ENCODE measurements at regions not wholly inside any gene's neighbourhood (a gene's known extent, or its start where the extent isn't known, plus 50 kb on each side); places are given as distances from the start of the nearest gene placed in this dataset.

DNA sequence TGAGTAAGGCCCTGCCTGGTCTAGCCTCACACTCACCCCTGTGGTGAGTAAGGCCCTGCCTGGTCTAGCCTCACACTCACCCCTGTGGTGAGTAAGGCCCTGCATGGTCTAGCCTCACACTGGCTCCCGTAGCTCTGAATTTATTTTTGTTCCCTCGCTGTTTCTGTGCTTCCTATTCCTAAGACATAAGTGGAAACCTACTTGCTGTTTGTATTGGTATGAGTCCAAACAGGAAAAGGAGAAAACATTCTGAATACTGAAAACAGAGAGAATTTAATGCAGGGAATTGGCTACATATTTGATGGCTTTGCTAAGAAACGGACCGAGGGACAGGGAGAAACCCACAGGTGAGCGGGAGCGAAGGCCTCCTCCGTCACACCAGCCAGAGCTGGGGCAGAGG lies 267.8 kb downstream of the FOXL1 start (continued):
- TF ChIP-seq, protein P1, sequence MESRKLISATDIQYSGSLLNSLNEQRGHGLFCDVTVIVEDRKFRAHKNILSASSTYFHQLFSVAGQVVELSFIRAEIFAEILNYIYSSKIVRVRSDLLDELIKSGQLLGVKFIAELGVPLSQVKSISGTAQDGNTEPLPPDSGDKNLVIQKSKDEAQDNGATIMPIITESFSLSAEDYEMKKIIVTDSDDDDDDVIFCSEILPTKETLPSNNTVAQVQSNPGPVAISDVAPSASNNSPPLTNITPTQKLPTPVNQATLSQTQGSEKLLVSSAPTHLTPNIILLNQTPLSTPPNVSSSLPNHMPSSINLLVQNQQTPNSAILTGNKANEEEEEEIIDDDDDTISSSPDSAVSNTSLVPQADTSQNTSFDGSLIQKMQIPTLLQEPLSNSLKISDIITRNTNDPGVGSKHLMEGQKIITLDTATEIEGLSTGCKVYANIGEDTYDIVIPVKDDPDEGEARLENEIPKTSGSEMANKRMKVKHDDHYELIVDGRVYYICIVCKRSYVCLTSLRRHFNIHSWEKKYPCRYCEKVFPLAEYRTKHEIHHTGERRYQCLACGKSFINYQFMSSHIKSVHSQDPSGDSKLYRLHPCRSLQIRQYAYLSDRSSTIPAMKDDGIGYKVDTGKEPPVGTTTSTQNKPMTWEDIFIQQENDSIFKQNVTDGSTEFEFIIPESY (IDR thresholded peaks at IDR 0.05): no peak
- TF ChIP-seq SP1 (IDR thresholded peaks at IDR 0.05): no peak
- no peak for TF ChIP-seq NR2F2 (IDR thresholded peaks at IDR 0.05)
- TF ChIP-seq, protein P2, sequence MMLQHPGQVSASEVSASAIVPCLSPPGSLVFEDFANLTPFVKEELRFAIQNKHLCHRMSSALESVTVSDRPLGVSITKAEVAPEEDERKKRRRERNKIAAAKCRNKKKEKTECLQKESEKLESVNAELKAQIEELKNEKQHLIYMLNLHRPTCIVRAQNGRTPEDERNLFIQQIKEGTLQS (IDR thresholded peaks at IDR 0.05): no peak
- TF ChIP-seq, protein P3, sequence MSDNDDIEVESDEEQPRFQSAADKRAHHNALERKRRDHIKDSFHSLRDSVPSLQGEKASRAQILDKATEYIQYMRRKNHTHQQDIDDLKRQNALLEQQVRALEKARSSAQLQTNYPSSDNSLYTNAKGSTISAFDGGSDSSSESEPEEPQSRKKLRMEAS (IDR thresholded peaks at IDR 0.05): no peak

DNA sequence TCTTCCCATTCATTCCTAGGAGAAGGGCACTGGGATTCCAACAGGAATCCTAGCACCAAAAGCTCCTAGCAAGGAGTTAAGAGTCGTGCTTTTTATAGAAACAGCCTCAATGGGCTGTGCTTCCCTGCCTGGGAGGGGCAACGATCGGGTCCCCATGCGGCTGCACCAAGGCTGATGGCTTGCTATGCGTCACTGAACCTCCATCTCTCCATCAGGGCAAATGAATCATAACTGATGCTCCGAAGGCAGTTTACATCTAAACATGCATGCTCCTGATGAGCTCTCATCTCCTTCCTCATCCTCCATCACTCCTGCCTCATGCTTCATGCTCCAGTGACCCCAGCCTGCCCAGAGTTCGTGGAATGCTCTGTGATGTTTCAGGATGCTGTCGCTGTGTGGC lies 270.5 kb downstream of the FOXL1 start:
- TF ChIP-seq SP1 (IDR thresholded peaks at IDR 0.05) (no peak), RXRA (IDR thresholded peaks at IDR 0.05) (no peak), NR2F2 (IDR thresholded peaks at IDR 0.05) (no peak), FOXA2 (IDR thresholded peaks at IDR 0.05) (no peak), GABPA (IDR thresholded peaks at IDR 0.05 in 1 of 2, conservative IDR thresholded peaks at IDR 0.05 in 1 of 2) (no peak), HNF4A (conservative IDR thresholded peaks at IDR 0.05) (no peak), JUND (IDR thresholded peaks at IDR 0.05) (no peak), EGR1 (IDR thresholded peaks at IDR 0.05; ENCODE audit: low read depth in 2 of 2) (no peak), YY1 (IDR thresholded peaks at IDR 0.05) (no peak)
- TF ChIP-seq, protein P4, sequence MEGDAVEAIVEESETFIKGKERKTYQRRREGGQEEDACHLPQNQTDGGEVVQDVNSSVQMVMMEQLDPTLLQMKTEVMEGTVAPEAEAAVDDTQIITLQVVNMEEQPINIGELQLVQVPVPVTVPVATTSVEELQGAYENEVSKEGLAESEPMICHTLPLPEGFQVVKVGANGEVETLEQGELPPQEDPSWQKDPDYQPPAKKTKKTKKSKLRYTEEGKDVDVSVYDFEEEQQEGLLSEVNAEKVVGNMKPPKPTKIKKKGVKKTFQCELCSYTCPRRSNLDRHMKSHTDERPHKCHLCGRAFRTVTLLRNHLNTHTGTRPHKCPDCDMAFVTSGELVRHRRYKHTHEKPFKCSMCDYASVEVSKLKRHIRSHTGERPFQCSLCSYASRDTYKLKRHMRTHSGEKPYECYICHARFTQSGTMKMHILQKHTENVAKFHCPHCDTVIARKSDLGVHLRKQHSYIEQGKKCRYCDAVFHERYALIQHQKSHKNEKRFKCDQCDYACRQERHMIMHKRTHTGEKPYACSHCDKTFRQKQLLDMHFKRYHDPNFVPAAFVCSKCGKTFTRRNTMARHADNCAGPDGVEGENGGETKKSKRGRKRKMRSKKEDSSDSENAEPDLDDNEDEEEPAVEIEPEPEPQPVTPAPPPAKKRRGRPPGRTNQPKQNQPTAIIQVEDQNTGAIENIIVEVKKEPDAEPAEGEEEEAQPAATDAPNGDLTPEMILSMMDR (IDR thresholded peaks at IDR 0.05; ENCODE audit: low read depth, low read length, missing input control): no peak
- 65% methylated on average over 8 of the region's 8 CpGs for WGBS
- Histone ChIP-seq H3K27ac (ENCODE audit: low read depth in 1 of 2, low read length in 2 of 2) (no peak overlapping the region), H3K4me1 (ENCODE audit: control insufficient read depth in 4 of 4, insufficient read depth in 4 of 4, low read length in 3 of 4) (no peaks in the 10 kb centered on the region), H3K9ac (ENCODE audit: low read depth in 1 of 2, low read length in 2 of 2) (no peak overlapping the region), H3K4me3 (ENCODE audit: low read depth in 1 of 3, low read length in 3 of 3) (no peak overlapping the region), H3K9me3 (ENCODE audit: control insufficient read depth in 4 of 4, low read length in 3 of 4) (no peaks in the 10 kb centered on the region), H3K36me3 (ENCODE audit: control insufficient read depth in 4 of 4, insufficient read depth in 3 of 4, low read depth in 1 of 4, low read length in 3 of 4) (no peaks in the 10 kb centered on the region), H3K27me3 (ENCODE audit: control insufficient read depth in 4 of 4, insufficient read depth in 4 of 4, low read length in 3 of 4) (no peaks in the 10 kb centered on the region)
- DNase-seq (ENCODE audit: low spot score): no peak

DNA sequence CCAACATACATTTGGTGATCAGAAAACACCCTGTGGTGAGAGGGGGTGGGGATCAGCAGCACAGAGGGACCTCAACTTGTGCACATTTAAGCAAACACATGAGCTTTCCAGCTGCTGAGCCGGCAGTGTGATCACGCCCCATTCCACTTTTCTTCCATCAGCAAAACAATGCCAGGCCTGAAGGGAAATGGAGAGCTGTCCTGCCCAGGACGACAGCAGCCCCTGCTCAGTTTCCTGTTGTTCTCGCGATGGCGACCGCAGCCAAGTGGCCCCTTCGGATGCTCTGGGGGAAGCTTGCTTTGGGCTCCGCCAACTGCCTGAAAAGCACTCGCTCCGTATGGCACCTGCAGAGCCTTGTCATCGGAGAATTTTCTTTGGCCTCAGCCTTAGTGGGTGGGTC lies 272.3 kb downstream of the FOXL1 start:
- Histone ChIP-seq H3K36me3 (ENCODE audit: control insufficient read depth in 4 of 4, insufficient read depth in 3 of 4, low read depth in 1 of 4, low read length in 3 of 4) (no peaks in the 10 kb centered on the region), H3K27me3 (ENCODE audit: control insufficient read depth in 4 of 4, insufficient read depth in 4 of 4, low read length in 3 of 4) (no peaks in the 10 kb centered on the region), H3K4me1 (ENCODE audit: control insufficient read depth in 4 of 4, insufficient read depth in 4 of 4, low read length in 3 of 4) (no peaks in the 10 kb centered on the region), H3K9ac (ENCODE audit: low read depth in 1 of 2, low read length in 2 of 2) (no peak overlapping the region), H3K27ac (ENCODE audit: low read depth in 1 of 2, low read length in 2 of 2) (no peak overlapping the region), H3K9me3 (ENCODE audit: control insufficient read depth in 4 of 4, low read length in 3 of 4) (no peaks in the 10 kb centered on the region), H3K4me3 (ENCODE audit: low read depth in 1 of 3, low read length in 3 of 3) (no peak overlapping the region)
- no peak for DNase-seq (ENCODE audit: low spot score)
- WGBS: 60% methylated on average over 12 of the region's 12 CpGs
- TF ChIP-seq NR2F2 (IDR thresholded peaks at IDR 0.05) (no peak), FOXA1 (IDR thresholded peaks at IDR 0.05) (no peak), HNF4G (IDR thresholded peaks at IDR 0.05) (no peak), TAF1 (conservative IDR thresholded peaks at IDR 0.05) (no peak), RAD21 (IDR thresholded peaks at IDR 0.05) (no peak), EGR1 (IDR thresholded peaks at IDR 0.05; ENCODE audit: low read depth in 2 of 2) (no peak), JUND (IDR thresholded peaks at IDR 0.05) (no peak), FOXA2 (IDR thresholded peaks at IDR 0.05) (no peak), HNF4A (conservative IDR thresholded peaks at IDR 0.05) (no peak), RXRA (IDR thresholded peaks at IDR 0.05) (no peak)
- TF ChIP-seq, protein P2 (IDR thresholded peaks at IDR 0.05): no peak
- TF ChIP-seq, protein P1 (IDR thresholded peaks at IDR 0.05): no peak
- TF ChIP-seq, protein P3 (IDR thresholded peaks at IDR 0.05): no peak
- TF ChIP-seq, protein P4 (IDR thresholded peaks at IDR 0.05; ENCODE audit: low read depth, low read length, missing input control): no peak

All from liver (tissue), 8 donors.